ENCODE measurements at regions not wholly inside any gene's neighbourhood (a gene's known extent, or its start where the extent isn't known, plus 50 kb on each side); places are given as distances from the start of the nearest gene placed in this dataset.

DNA sequence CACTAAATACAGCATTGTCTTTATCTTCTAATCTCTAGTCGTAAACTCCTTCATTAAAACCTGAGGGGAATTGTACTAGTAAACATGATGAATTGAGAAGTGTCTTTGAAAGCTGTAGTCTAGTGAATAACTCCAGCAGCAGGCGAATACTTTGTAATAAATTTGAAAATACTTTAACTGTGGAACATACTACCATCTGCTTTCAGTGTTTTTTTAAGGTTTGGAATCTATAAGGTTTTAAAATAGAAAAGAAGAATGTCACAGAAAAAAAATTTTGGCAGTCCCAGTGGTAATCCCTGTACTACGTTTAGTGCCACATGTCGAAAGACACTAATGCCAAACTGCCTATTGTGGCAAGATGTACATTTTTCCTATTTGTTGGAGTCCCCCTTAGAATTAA, 379.0 kb upstream of the NUDT12 start:
- Histone ChIP-seq H3K9ac (ENCODE audit: low read length) (no peak overlapping the region), H2AFZ (ENCODE audit: low read depth, low read length) (no peak overlapping the region), H3K27me3 (ENCODE audit: low read depth, low read length) (no peaks in the 10 kb centered on the region), H3K4me3 (ENCODE audit: low read length) (no peak overlapping the region), H3K9me3 (ENCODE audit: insufficient read depth, low read length) (no peaks in the 10 kb centered on the region), H3K36me3 (replicated peaks; ENCODE audit: low read depth, low read length) (no peaks in the 10 kb centered on the region), H3K4me1 (ENCODE audit: low read length) (no peaks in the 10 kb centered on the region), H3K79me2 (ENCODE audit: low read length) (no peaks in the 10 kb centered on the region), H3K27ac (ENCODE audit: low read length) (no peak overlapping the region), H3K4me2 (ENCODE audit: low read length) (no peak overlapping the region), H4K20me1 (ENCODE audit: insufficient read depth, low read length) (no peaks in the 10 kb centered on the region)
- TF ChIP-seq, protein P1, sequence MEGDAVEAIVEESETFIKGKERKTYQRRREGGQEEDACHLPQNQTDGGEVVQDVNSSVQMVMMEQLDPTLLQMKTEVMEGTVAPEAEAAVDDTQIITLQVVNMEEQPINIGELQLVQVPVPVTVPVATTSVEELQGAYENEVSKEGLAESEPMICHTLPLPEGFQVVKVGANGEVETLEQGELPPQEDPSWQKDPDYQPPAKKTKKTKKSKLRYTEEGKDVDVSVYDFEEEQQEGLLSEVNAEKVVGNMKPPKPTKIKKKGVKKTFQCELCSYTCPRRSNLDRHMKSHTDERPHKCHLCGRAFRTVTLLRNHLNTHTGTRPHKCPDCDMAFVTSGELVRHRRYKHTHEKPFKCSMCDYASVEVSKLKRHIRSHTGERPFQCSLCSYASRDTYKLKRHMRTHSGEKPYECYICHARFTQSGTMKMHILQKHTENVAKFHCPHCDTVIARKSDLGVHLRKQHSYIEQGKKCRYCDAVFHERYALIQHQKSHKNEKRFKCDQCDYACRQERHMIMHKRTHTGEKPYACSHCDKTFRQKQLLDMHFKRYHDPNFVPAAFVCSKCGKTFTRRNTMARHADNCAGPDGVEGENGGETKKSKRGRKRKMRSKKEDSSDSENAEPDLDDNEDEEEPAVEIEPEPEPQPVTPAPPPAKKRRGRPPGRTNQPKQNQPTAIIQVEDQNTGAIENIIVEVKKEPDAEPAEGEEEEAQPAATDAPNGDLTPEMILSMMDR (IDR thresholded peaks at IDR 0.05; ENCODE audit: low read depth, low read length) = no peak
- no peak for TF ChIP-seq EZH2phosphoT487 (IDR thresholded peaks at IDR 0.05; ENCODE audit: low read depth)

DNA sequence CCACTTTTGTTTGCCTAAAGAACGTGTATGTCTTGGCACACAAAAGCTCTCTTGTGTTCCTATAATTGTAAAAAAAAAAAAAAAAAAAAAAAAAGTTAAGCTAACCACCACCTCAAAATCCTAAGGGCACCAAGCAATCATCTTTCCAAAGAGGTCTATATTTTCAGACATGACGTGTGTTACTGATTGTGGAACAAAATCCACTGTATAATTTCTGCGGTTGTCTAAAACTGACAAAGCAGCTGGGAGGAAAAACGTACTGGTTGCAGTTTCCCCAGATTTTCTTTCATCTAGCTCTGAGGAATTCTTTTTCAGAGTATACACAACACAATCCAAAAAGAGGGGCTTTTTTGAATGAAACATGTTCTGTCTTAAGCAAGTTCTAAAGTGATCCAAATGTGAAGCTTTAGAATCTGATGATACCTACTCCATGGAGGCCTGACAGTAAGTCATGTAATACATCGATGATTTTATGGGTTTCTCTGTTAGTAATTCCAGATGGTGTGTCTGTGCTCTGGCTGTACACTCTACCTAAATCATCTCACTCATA, 375.6 kb upstream of the NUDT12 start:
- Histone ChIP-seq H3K79me2 (ENCODE audit: low read length) (no peaks in the 10 kb centered on the region), H3K4me2 (ENCODE audit: low read length) (no peak overlapping the region), H3K4me1 (ENCODE audit: low read length) (no peaks in the 10 kb centered on the region), H2AFZ (ENCODE audit: low read depth, low read length) (peak overlapping the region; percentile 21; the same call in 1 of the 2 replicates), H3K9me3 (ENCODE audit: insufficient read depth, low read length) (no peaks in the 10 kb centered on the region), H4K20me1 (ENCODE audit: insufficient read depth, low read length) (no peaks in the 10 kb centered on the region), H3K4me3 (ENCODE audit: low read length) (no peak overlapping the region), H3K27me3 (ENCODE audit: low read depth, low read length) (no peaks in the 10 kb centered on the region), H3K36me3 (replicated peaks; ENCODE audit: low read depth, low read length) (no peaks in the 10 kb centered on the region), H3K9ac (ENCODE audit: low read length) (no peak overlapping the region), H3K27ac (ENCODE audit: low read length) (no peak overlapping the region)
- TF ChIP-seq EZH2phosphoT487 (IDR thresholded peaks at IDR 0.05; ENCODE audit: low read depth) = no peak
- TF ChIP-seq, protein P1 (IDR thresholded peaks at IDR 0.05; ENCODE audit: low read depth, low read length) = no peak

DNA sequence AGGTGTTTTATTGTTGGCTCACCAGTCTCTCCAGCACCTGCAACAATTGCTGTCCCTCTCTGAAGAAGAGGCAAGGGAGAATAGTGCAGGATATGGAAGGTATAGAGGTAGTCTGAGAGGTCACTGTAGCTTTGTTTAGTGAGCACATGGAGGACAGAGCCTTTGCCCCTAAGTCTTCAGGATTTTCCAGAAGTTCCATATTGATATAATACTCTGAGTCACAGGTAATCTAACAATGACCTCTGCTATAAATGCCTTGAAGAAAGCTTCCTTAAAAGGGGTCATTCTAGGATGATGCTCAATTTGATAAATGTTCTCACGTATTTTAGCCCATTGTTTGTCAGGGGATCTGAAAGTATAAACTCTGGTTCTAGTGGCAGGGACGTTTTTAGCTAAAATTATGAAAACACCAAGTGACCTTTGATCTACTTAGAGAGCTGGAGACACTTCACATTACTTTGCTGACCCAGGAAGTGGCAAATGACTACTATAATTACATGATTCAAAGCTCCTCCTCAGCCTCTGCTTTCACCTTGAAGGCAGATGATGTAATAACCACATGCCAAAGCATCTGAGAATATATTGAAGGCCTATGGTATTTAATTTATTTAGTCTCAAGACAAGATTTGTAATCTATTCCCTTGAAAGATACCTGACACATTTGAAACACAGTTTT, 366.9 kb upstream of the NUDT12 start:
- no peak overlapping the region for H3K9ac ChIP-seq (ENCODE audit: low read length)
- no peak overlapping the region for H3K27ac ChIP-seq (ENCODE audit: low read length)
- no peak for TF ChIP-seq EZH2phosphoT487 (IDR thresholded peaks at IDR 0.05; ENCODE audit: low read depth)
- TF ChIP-seq, protein P1 (IDR thresholded peaks at IDR 0.05; ENCODE audit: low read depth, low read length) = no peak
- no peaks in the 10 kb centered on the region for H3K79me2 ChIP-seq (ENCODE audit: low read length)
- H3K4me3 ChIP-seq (ENCODE audit: low read length) = no peak overlapping the region
- H3K4me1 ChIP-seq (ENCODE audit: low read length) = no peaks in the 10 kb centered on the region
- H3K9me3 ChIP-seq (ENCODE audit: insufficient read depth, low read length) = no peaks in the 10 kb centered on the region
- no peak overlapping the region for H2AFZ ChIP-seq (ENCODE audit: low read depth, low read length)
- no peaks in the 10 kb centered on the region for H4K20me1 ChIP-seq (ENCODE audit: insufficient read depth, low read length)
- H3K36me3 ChIP-seq (replicated peaks; ENCODE audit: low read depth, low read length) = no peaks in the 10 kb centered on the region
- H3K27me3 ChIP-seq (ENCODE audit: low read depth, low read length) = no peaks in the 10 kb centered on the region
- H3K4me2 ChIP-seq (ENCODE audit: low read length) = no peak overlapping the region

DNA sequence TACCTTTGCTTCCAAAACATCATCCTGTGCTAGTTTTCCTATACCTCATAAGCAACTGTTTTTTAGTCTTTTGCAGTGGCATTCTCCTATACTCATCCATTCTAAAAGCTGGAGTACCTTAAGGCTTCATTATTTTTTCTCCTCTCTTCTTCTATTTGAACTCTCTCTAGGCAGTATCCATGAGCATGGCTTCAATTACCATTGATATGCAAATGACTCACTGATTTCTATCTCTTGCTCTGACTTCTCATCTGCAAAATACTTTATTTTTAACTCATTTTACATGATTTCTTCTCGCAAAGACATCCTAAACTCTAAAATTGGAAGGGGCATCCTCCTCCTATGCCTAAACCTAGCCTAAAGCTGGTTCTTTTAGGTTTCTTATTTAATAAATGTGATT, 365.1 kb upstream of the NUDT12 start:
- Histone ChIP-seq H3K4me1 (ENCODE audit: low read length) (no peaks in the 10 kb centered on the region), H3K36me3 (replicated peaks; ENCODE audit: low read depth, low read length) (no peaks in the 10 kb centered on the region), H3K9ac (ENCODE audit: low read length) (no peak overlapping the region), H3K9me3 (ENCODE audit: insufficient read depth, low read length) (no peaks in the 10 kb centered on the region), H3K4me3 (ENCODE audit: low read length) (no peak overlapping the region), H3K79me2 (ENCODE audit: low read length) (no peaks in the 10 kb centered on the region), H3K4me2 (ENCODE audit: low read length) (no peak overlapping the region), H3K27me3 (ENCODE audit: low read depth, low read length) (no peaks in the 10 kb centered on the region), H3K27ac (ENCODE audit: low read length) (no peak overlapping the region), H4K20me1 (ENCODE audit: insufficient read depth, low read length) (no peaks in the 10 kb centered on the region), H2AFZ (ENCODE audit: low read depth, low read length) (no peak overlapping the region)
- TF ChIP-seq, protein P1 (IDR thresholded peaks at IDR 0.05; ENCODE audit: low read depth, low read length) = no peak
- TF ChIP-seq EZH2phosphoT487 (IDR thresholded peaks at IDR 0.05; ENCODE audit: low read depth) = no peak
